Epidermal melanocyte (primary cell): ENCODE measurements at regions not wholly inside any gene's neighbourhood (a gene's known extent, or its start where the extent isn't known, plus 50 kb on each side); places are given as distances from the start of the nearest gene placed in this dataset.

Source experiments
- DNase-seq: peaks from one replicate; pipeline ENCODE4 v3.0.0; 2011; ENCODE audit warnings: low spot score; ENCODE audit not compliant: insufficient read length

- DNase-seq, result no peak
These were observed 173.0 kb upstream of the ADRA1B start for GRCh38 chr5:159743234-159743633.

- DNase-seq, result no peak
These were observed 169.6 kb upstream of the ADRA1B start for GRCh38 chr5:159746707-159747106.

GRCh38 chr5:159749146-159749545 lies 167.1 kb upstream of the ADRA1B start:
- DNase-seq, result no peak

GRCh38 chr5:159750226-159750625 lies 166.1 kb upstream of the ADRA1B start:
- no peak for DNase-seq

GRCh38 chr5:159751459-159751858 lies 164.8 kb upstream of the ADRA1B start:
- no peak for DNase-seq

- DNase-seq, result no peak
These were observed 163.5 kb upstream of the ADRA1B start for GRCh38 chr5:159752622-159753275.

GRCh38 chr5:159758189-159758588 lies 158.1 kb upstream of the ADRA1B start:
- DNase-seq, result no peak

- no peak for DNase-seq
These were observed 156.4 kb upstream of the ADRA1B start for GRCh38 chr5:159759791-159760290.

- no peak for DNase-seq
These were observed 153.4 kb upstream of the ADRA1B start for GRCh38 chr5:159762921-159763320.

- DNase-seq, result no peak
These were observed 152.7 kb upstream of the ADRA1B start for GRCh38 chr5:159763562-159763961.

GRCh38 chr5:159764283-159765134 lies 151.8 kb upstream of the ADRA1B start:
- no peak for DNase-seq

GRCh38 chr5:159765135-159765433 lies 151.2 kb upstream of the ADRA1B start:
- DNase-seq, result no peak

- DNase-seq, result no peak
These were observed 150.3 kb upstream of the ADRA1B start for GRCh38 chr5:159765760-159766517.

- no peak for DNase-seq
These were observed 148.0 kb upstream of the ADRA1B start for GRCh38 chr5:159768243-159768642.

GRCh38 chr5:159772698-159773061 lies 143.6 kb upstream of the ADRA1B start:
- no peak for DNase-seq

GRCh38 chr5:159773062-159773924 lies 143.0 kb upstream of the ADRA1B start:
- DNase-seq, result peak; percentile 60

- no peak for DNase-seq
These were observed 141.7 kb upstream of the ADRA1B start for GRCh38 chr5:159774476-159775031.

- no peak for DNase-seq
These were observed 140.4 kb upstream of the ADRA1B start for GRCh38 chr5:159775890-159776289.

GRCh38 chr5:159777049-159777660 lies 139.1 kb upstream of the ADRA1B start:
- DNase-seq, result no peak

- DNase-seq, result no peak
These were observed 136.8 kb upstream of the ADRA1B start for GRCh38 chr5:159779481-159779880.
